A549 (cell line): ENCODE measurements at regions not wholly inside any gene's neighbourhood (a gene's known extent, or its start where the extent isn't known, plus 50 kb on each side); places are given as distances from the start of the nearest gene placed in this dataset.

ENCODE experiments used
- ATAC-seq, 2 experiments: fragments of 200-7000 bp in 1 of 2; fragments of >200 bp in 1 of 2; cut with Nextera tagmentation in 1 of 2; cut with Tn5 transposase in 1 of 2; 3 replicates each; pipeline versions ENCODE4 v1.8.0 to v1.9.1; 2018 to 2020; ENCODE audit warnings: mild to moderate bottlenecking in 1 of 2, moderate library complexity in 1 of 2
- CTCF ChIA-PET: fragments of 300-600 bp; sonication (Branson Sonifier 250); formaldehyde crosslinking; extraction: SDS; loops from one replicate; lab custom pipeline; 2021; ENCODE audit warnings: antibody characterized with exemption, inconsistent platforms; lab: Yijun Ruan, JAX
- POLR2A ChIA-PET: fragments of 350-600 bp; formaldehyde crosslinking; extraction: SDS; loops from one replicate; lab custom pipeline; 2021; ENCODE audit warnings: antibody characterized with exemption, inconsistent platforms; lab: Yijun Ruan, JAX
- DNase-seq, 2 experiments: peaks; one replicate each; pipeline versions ENCODE4 v3.0.0 to v3.0.0-alpha.2; 2011 to 2016; ENCODE audit warnings: low read depth in 1 of 2, low spot score in 1 of 2
- FAIRE-seq: peaks from 2 replicates; lab custom pipeline; 2011; peaks lifted over from hg19 to GRCh38; lab: Jason Lieb, UNC
- H3K27ac ChIP-seq, 2 experiments: fragments of >200 bp; sonication (Bioruptor Twin); formaldehyde crosslinking; 3 replicates each; pipeline ENCODE4 v1.5.1; 2016 to 2017
- H3K4me1 ChIP-seq: fragments of >200 bp; sonication (Bioruptor Twin); formaldehyde crosslinking; 3 replicates; pipeline ENCODE4 v1.6.1; 2016
- H3K4me2 ChIP-seq: fragments of >200 bp; sonication (Bioruptor Twin); formaldehyde crosslinking; 3 replicates; pipeline ENCODE4 v1.6.1; 2016
- H3K4me3 ChIP-seq: fragments of >200 bp; sonication (Bioruptor Twin); formaldehyde crosslinking; 3 replicates; pipeline ENCODE4 v1.5.1; 2016
- H3K9me3 ChIP-seq: fragments of >200 bp; sonication (Bioruptor Twin); formaldehyde crosslinking; 3 replicates; pipeline ENCODE4 v1.6.1; 2016
- CEBPB ChIP-seq, 2 experiments: fragments of >200 bp in 1 of 2; sonication (Bioruptor Twin) in 1 of 2; formaldehyde crosslinking in 1 of 2; IDR thresholded peaks; 2 replicates each; pipeline ENCODE4 v1.6.1; 2012 to 2016
- CHD2 ChIP-seq: fragments of 150-350 bp; IDR thresholded peaks from 2 replicates; pipeline ENCODE4 v1.6.1; 2014; ENCODE audit warnings: low read length; ENCODE audit not compliant: partially characterized antibody
- EP300 ChIP-seq, 2 experiments: fragments of >200 bp; sonication (Bioruptor Twin); formaldehyde crosslinking; IDR thresholded peaks; 2 replicates in 1 of 2; 3 replicates in 1 of 2; pipeline ENCODE4 v1.6.1; 2016 to 2017
- FOSL2 ChIP-seq, 2 experiments: fragments of 450-650 bp in 1 of 2; fragments of >200 bp in 1 of 2; sonication (Bioruptor Twin) in 1 of 2; formaldehyde crosslinking; IDR thresholded peaks; 2 replicates each; pipeline versions ENCODE4 v1.5.0 to v1.6.1; 2016 to 2020; ENCODE audit warnings: mild to moderate bottlenecking in 1 of 2, moderate library complexity in 1 of 2
- FOXS1 ChIP-seq: fragments of 250-450 bp; sonication (Bioruptor Pico); IDR thresholded peaks from 2 replicates; pipeline ENCODE4 v1.5.0; 2020; ENCODE audit warnings: mild to moderate bottlenecking, moderate library complexity
- GATA3 ChIP-seq: IDR thresholded peaks from 2 replicates; pipeline ENCODE4 v1.6.1; 2012; ENCODE audit warnings: borderline replicate concordance
- HES2 ChIP-seq: fragments of >200 bp; sonication (Bioruptor Twin); formaldehyde crosslinking; IDR thresholded peaks from 2 replicates; pipeline ENCODE4 v1.6.1; 2016
- HEYL ChIP-seq: fragments of 250-450 bp; sonication (Bioruptor Pico); IDR thresholded peaks from 2 replicates; pipeline ENCODE4 v1.8.0; 2021; ENCODE audit warnings: mild to moderate bottlenecking, moderate library complexity
- HOXB13 ChIP-seq: fragments of 250-450 bp; sonication (Bioruptor Pico); IDR thresholded peaks from 2 replicates; pipeline ENCODE4 v1.5.0; 2020; ENCODE audit warnings: low read depth, mild to moderate bottlenecking, moderate library complexity
- KDM5A ChIP-seq: fragments of 200-600 bp; sonication (generic); IDR thresholded peaks from 2 replicates; pipeline ENCODE4 v1.6.1; 2016; ENCODE audit warnings: antibody characterized with exemption, mild to moderate bottlenecking
- MAFK ChIP-seq: fragments of 450-650 bp; IDR thresholded peaks from 2 replicates; pipeline ENCODE4 v1.6.1; 2014; ENCODE audit not compliant: partially characterized antibody
- NR3C1 ChIP-seq: fragments of >200 bp; sonication (Bioruptor Twin); formaldehyde crosslinking; IDR thresholded peaks from 3 replicates; pipeline ENCODE4 v1.6.1; 2017
- PHF8 ChIP-seq: fragments of 200-600 bp; sonication (generic); IDR thresholded peaks from 2 replicates; pipeline ENCODE4 v1.6.1; 2016; ENCODE audit warnings: low read depth, mild to moderate bottlenecking, antibody characterized with exemption, moderate library complexity, borderline replicate concordance
- RAD21 ChIP-seq, 2 experiments: fragments of >200 bp in 1 of 2; sonication (Bioruptor Twin) in 1 of 2; formaldehyde crosslinking in 1 of 2; IDR thresholded peaks in 1 of 2; conservative IDR thresholded peaks in 1 of 2; 2 replicates in 1 of 2; 3 replicates in 1 of 2; pipeline ENCODE4 v1.6.1; 2012 to 2018; ENCODE audit warnings: inconsistent platforms in 1 of 2
- REST ChIP-seq: fragments of 200-600 bp; sonication (generic); IDR thresholded peaks from 2 replicates; pipeline ENCODE4 v1.6.1; 2016; ENCODE audit warnings: antibody characterized with exemption, mild to moderate bottlenecking, moderate library complexity
- SMC3 ChIP-seq: fragments of >200 bp; sonication (Bioruptor Twin); formaldehyde crosslinking; IDR thresholded peaks from 3 replicates; pipeline ENCODE4 v1.6.1; 2018; ENCODE audit warnings: inconsistent platforms
- SREBF2 ChIP-seq: fragments of 450-650 bp; IDR thresholded peaks from 2 replicates; pipeline ENCODE4 v1.6.1; 2014; ENCODE audit warnings: mild to moderate bottlenecking, moderate library complexity
- TP53 ChIP-seq: fragments of 250-450 bp; sonication (Bioruptor Pico); IDR thresholded peaks from 2 replicates; pipeline ENCODE4 v1.5.0; 2021; ENCODE audit warnings: mild to moderate bottlenecking, moderate library complexity
- USF2 ChIP-seq: fragments of 450-650 bp; IDR thresholded peaks from 2 replicates; pipeline ENCODE4 v1.6.1; 2014; ENCODE audit warnings: antibody characterized with exemption
- ZFP36 ChIP-seq: fragments of 450-650 bp; IDR thresholded peaks from 2 replicates; pipeline ENCODE4 v1.6.1; 2014; ENCODE audit warnings: borderline replicate concordance; ENCODE audit not compliant: partially characterized antibody
- ZSCAN20 ChIP-seq: fragments of 250-450 bp; sonication (Bioruptor Pico); IDR thresholded peaks from 2 replicates; pipeline ENCODE4 v1.8.0; 2022; ENCODE audit warnings: mild to moderate bottlenecking, moderate library complexity
- WGBS: methylation state at CpG from one replicate; pipeline ENCODE4 v1.1.6; 2017; ENCODE audit errors: missing lambda C conversion rate; 5-methylcytosine and 5-hydroxymethylcytosine counted together

GRCh38 chr10:128484041-128484440, 357.8 kb upstream of the MKI67 start:
- H3K27ac ChIP-seq: no peak overlapping the region
- no peak for ATAC-seq
- H3K4me2 ChIP-seq: no peak overlapping the region
- DNase-seq: no peak
- no peak for FAIRE-seq
- no peaks in the 10 kb centered on the region for H3K9me3 ChIP-seq
- 52% methylated on average over 5 of the region's 5 CpGs for WGBS
- TF ChIP-seq FOXS1: no peak
- TF ChIP-seq SMC3: no peak
- TF ChIP-seq MAFK: no peak
- no peak for TF ChIP-seq ZFP36
- no peak for TF ChIP-seq RAD21 (conservative IDR thresholded peaks at IDR 0.05 in 1 of 2, IDR thresholded peaks at IDR 0.05 in 1 of 2)
- TF ChIP-seq HEYL: no peak
- TF ChIP-seq NR3C1: no peak
- TF ChIP-seq GATA3: no peak
- no peak for TF ChIP-seq HES2
- TF ChIP-seq EP300 (IDR thresholded peaks at IDR 0.05): no peak
- no peak for TF ChIP-seq CHD2
- TF ChIP-seq REST: no peak
- TF ChIP-seq PHF8: no peak
- no peak for TF ChIP-seq USF2
- no peak overlapping the region for H3K4me3 ChIP-seq
- no peaks in the 10 kb centered on the region for H3K4me1 ChIP-seq
- ChIA-PET CTCF (no interaction called here), POLR2A (no interaction called here)

GRCh38 chr10:128485701-128486235, 359.5 kb upstream of the MKI67 start:
- no peak for TF ChIP-seq TP53 (CRISPR knock-in tag)
- TF ChIP-seq GATA3: no peak
- no peak for TF ChIP-seq ZSCAN20 (CRISPR knock-in tag)
- TF ChIP-seq HOXB13 (CRISPR knock-in tag): no peak
- TF ChIP-seq RAD21 (conservative IDR thresholded peaks at IDR 0.05 in 1 of 2, IDR thresholded peaks at IDR 0.05 in 1 of 2): no peak
- no peak for TF ChIP-seq CHD2
- ChIA-PET POLR2A (no interaction called here), CTCF (no interaction called here)
- H3K9me3 ChIP-seq: no peaks in the 10 kb centered on the region
- 14% methylated on average over 7 of the region's 7 CpGs for WGBS
- no peak overlapping the region for H3K4me2 ChIP-seq
- no peak overlapping the region for H3K4me3 ChIP-seq
- no peak for DNase-seq
- H3K4me1 ChIP-seq: no peaks in the 10 kb centered on the region
- no peak overlapping the region for H3K27ac ChIP-seq
- no peak for ATAC-seq
- FAIRE-seq: no peak

GRCh38 chr10:128487517-128487916, 361.3 kb upstream of the MKI67 start:
- H3K4me1 ChIP-seq: no peaks in the 10 kb centered on the region
- POLR2A ChIA-PET: no interaction called here
- TF ChIP-seq SMC3: no peak
- no peak for TF ChIP-seq SREBF2
- no peak for TF ChIP-seq FOSL2 (IDR thresholded peaks at IDR 0.05)
- TF ChIP-seq FOSL2 (CRISPR knock-in tag; IDR thresholded peaks at IDR 0.05): no peak
- TF ChIP-seq KDM5A: no peak
- no peak for TF ChIP-seq CEBPB (IDR thresholded peaks at IDR 0.05)
- H3K27ac ChIP-seq: no peak overlapping the region
- CTCF ChIA-PET: no interaction called here
- WGBS: 32% methylated on average over 5 of the region's 16 CpGs
- DNase-seq (no peak), FAIRE-seq (no peak), ATAC-seq (no peak)
- H3K9me3 ChIP-seq: no peaks in the 10 kb centered on the region
- H3K4me2 ChIP-seq: no peak overlapping the region
- no peak overlapping the region for H3K4me3 ChIP-seq
